ENCODE measurements at regions not wholly inside any gene's neighbourhood (a gene's known extent, or its start where the extent isn't known, plus 50 kb on each side); places are given as distances from the start of the nearest gene placed in this dataset.
"Not testable (repeated sequence)": the region's sequence is repeated elsewhere in the genome, so short reads cannot be mapped to it uniquely, and the experiment has no call there.

GRCh38 chrX:101823236-101823635, 108.6 kb downstream of the ZMAT1 start:
- no peak for FAIRE-seq

GRCh38 chrX:101817739-101818138, 114.1 kb downstream of the ZMAT1 start:
- not testable (repeated sequence) for DNase-seq (ENCODE audit: low spot score in 2 of 2); FAIRE-seq

More at GRCh38 chrX:101823236-101823635, 108.6 kb downstream of the ZMAT1 start:
- DNase-seq (ENCODE audit: low spot score in 2 of 2) = no peak

- DNase-seq (ENCODE audit: low spot score in 2 of 2) (no peak), FAIRE-seq (no peak)
Observed at GRCh38 chrX:101813200-101813599, 118.6 kb downstream of the ZMAT1 start.

GRCh38 chrX:101803451-101803850, 128.4 kb downstream of the ZMAT1 start:
- peak; percentile 79 for FAIRE-seq

GRCh38 chrX:101799387-101799786, 132.4 kb downstream of the ZMAT1 start:
- FAIRE-seq (peak; percentile 94), DNase-seq (ENCODE audit: low spot score in 2 of 2) (peak; percentile 22 to 32)

More at GRCh38 chrX:101803451-101803850, 128.4 kb downstream of the ZMAT1 start:
- DNase-seq (ENCODE audit: low spot score in 2 of 2) = no peak

GRCh38 chrX:101787934-101788333, 128.3 kb upstream of the ARMCX2 start:
- FAIRE-seq (no peak), DNase-seq (ENCODE audit: low spot score in 2 of 2) (no peak)

GRCh38 chrX:101785142-101785541, 125.5 kb upstream of the ARMCX2 start:
- DNase-seq (ENCODE audit: low spot score in 2 of 2) (no peak), FAIRE-seq (no peak)

- not testable (repeated sequence) for FAIRE-seq; DNase-seq (ENCODE audit: low spot score in 2 of 2)
Observed at GRCh38 chrX:101780421-101780820, 120.8 kb upstream of the ARMCX2 start.

- FAIRE-seq (no peak), DNase-seq (ENCODE audit: low spot score in 2 of 2) (no peak)
Observed at GRCh38 chrX:101774340-101774739, 114.7 kb upstream of the ARMCX2 start.

GRCh38 chrX:101764538-101764937, 104.9 kb upstream of the ARMCX2 start:
- no peak for FAIRE-seq
- no peak for DNase-seq (ENCODE audit: low spot score in 2 of 2)

GRCh38 chrX:101759000-101759399, 99.3 kb upstream of the ARMCX2 start:
- FAIRE-seq (peak; percentile 15), DNase-seq (ENCODE audit: low spot score in 2 of 2) (no peak)

- no peak for DNase-seq (ENCODE audit: low spot score in 2 of 2)
- FAIRE-seq = no peak
Observed at GRCh38 chrX:101750744-101751143, 91.1 kb upstream of the ARMCX2 start.

GRCh38 chrX:101749436-101749835, 89.8 kb upstream of the ARMCX2 start:
- DNase-seq (ENCODE audit: low spot score in 2 of 2) = no peak
- FAIRE-seq = no peak

GRCh38 chrX:101745046-101745445, 85.4 kb upstream of the ARMCX2 start:
- FAIRE-seq = no peak
- no peak for DNase-seq (ENCODE audit: low spot score in 2 of 2)

GRCh38 chrX:101744085-101744484, 84.4 kb upstream of the ARMCX2 start:
- FAIRE-seq = no peak

GRCh38 chrX:101740642-101741041, 81.0 kb upstream of the ARMCX2 start:
- no peak for DNase-seq (ENCODE audit: low spot score in 2 of 2)

More at GRCh38 chrX:101744085-101744484, 84.4 kb upstream of the ARMCX2 start:
- DNase-seq (ENCODE audit: low spot score in 2 of 2) = no peak

GRCh38 chrX:101738867-101739266, 79.2 kb upstream of the ARMCX2 start:
- DNase-seq (ENCODE audit: low spot score in 2 of 2); FAIRE-seq: not testable (repeated sequence)

More at GRCh38 chrX:101740642-101741041, 81.0 kb upstream of the ARMCX2 start:
- no peak for FAIRE-seq

GRCh38 chrX:101738411-101738810, 78.8 kb upstream of the ARMCX2 start:
- not testable (repeated sequence) for FAIRE-seq; DNase-seq (ENCODE audit: low spot score in 2 of 2)

- no peak for FAIRE-seq
- DNase-seq (ENCODE audit: low spot score in 2 of 2) = no peak
Observed at GRCh38 chrX:101736651-101737050, 77.0 kb upstream of the ARMCX2 start.

- DNase-seq (ENCODE audit: low spot score in 2 of 2) = no peak
- FAIRE-seq = no peak
Observed at GRCh38 chrX:101732870-101733269, 73.2 kb upstream of the ARMCX2 start.

GRCh38 chrX:101729986-101730385, 70.3 kb upstream of the ARMCX2 start:
- FAIRE-seq (no peak), DNase-seq (ENCODE audit: low spot score in 2 of 2) (no peak)
